ENCODE measurements at regions not wholly inside any gene's neighbourhood (a gene's known extent, or its start where the extent isn't known, plus 50 kb on each side); places are given as distances from the start of the nearest gene placed in this dataset.
"Not testable (repeated sequence)": the region's sequence is repeated elsewhere in the genome, so short reads cannot be mapped to it uniquely, and the experiment has no call there.

- not testable (repeated sequence) for TF ChIP-seq CTCF, POLR2A (IDR thresholded peaks at IDR 0.05)
These were observed 571.1 kb downstream of the BNC2 start for GRCh38 chr9:16299368-16299767.

Data from right lobe of liver (tissue), 4 donors.